ENCODE measurements at regions not wholly inside any gene's neighbourhood (a gene's known extent, or its start where the extent isn't known, plus 50 kb on each side); places are given as distances from the start of the nearest gene placed in this dataset.

DNA sequence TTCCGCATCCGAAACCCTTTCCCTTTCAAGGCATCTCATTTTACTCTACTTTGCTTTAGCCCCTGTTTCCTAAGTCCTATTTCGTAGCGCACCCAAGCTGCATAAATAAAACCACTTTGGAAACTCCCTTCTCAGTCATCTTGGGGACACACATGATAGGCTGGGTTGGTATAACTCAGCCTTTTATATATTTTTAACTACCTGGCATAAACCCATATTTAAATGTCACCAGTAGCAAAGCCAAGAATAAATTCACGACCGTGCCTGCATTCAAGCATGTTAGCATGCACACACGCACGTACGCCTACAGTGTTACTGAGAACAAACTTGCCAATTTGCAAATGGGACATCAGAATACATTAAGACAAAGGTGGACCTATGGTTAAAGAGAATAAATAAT lies 564.7 kb upstream of the PIK3C3 start:
- Mint-ChIP-seq H3K4me3 (no peak overlapping the region), H3K9me3 (no peaks in the 10 kb centered on the region), H3K4me1 (peaks cover 14% of the 10 kb centered on the region), H3K36me3 (ENCODE audit: low read depth) (no peaks in the 10 kb centered on the region), H3K27ac (no peak overlapping the region), H3K27me3 (ENCODE audit: insufficient read depth, low read depth, poor library complexity) (peaks cover 3% of the 10 kb centered on the region)
- Histone ChIP-seq H3K9me2 (ENCODE audit: insufficient read depth) (peaks cover 6% of the 10 kb centered on the region; the same call in 1 of the 2 replicates), H3K27ac (ENCODE audit: low read depth) (no peak overlapping the region), H3K4me2 (no peak overlapping the region), H3K27me3 (ENCODE audit: insufficient read depth) (no peaks in the 10 kb centered on the region), H3F3A (replicated peaks; ENCODE audit: low read depth) (no peaks in the 10 kb centered on the region), H4K20me1 (replicated peaks; ENCODE audit: insufficient read depth) (no peaks in the 10 kb centered on the region), H3K79me2 (replicated peaks; ENCODE audit: insufficient read depth) (no peaks in the 10 kb centered on the region), H3K36me3 (ENCODE audit: insufficient read depth) (no peaks in the 10 kb centered on the region), H3K4me1 (ENCODE audit: insufficient read depth) (peaks cover 14% of the 10 kb centered on the region), H3K4me3 (no peak overlapping the region), H2AFZ (no peak overlapping the region)
- DNase-seq (ENCODE audit: low spot score): no peak
- ATAC-seq: no peak
- TF ChIP-seq, protein P1, sequence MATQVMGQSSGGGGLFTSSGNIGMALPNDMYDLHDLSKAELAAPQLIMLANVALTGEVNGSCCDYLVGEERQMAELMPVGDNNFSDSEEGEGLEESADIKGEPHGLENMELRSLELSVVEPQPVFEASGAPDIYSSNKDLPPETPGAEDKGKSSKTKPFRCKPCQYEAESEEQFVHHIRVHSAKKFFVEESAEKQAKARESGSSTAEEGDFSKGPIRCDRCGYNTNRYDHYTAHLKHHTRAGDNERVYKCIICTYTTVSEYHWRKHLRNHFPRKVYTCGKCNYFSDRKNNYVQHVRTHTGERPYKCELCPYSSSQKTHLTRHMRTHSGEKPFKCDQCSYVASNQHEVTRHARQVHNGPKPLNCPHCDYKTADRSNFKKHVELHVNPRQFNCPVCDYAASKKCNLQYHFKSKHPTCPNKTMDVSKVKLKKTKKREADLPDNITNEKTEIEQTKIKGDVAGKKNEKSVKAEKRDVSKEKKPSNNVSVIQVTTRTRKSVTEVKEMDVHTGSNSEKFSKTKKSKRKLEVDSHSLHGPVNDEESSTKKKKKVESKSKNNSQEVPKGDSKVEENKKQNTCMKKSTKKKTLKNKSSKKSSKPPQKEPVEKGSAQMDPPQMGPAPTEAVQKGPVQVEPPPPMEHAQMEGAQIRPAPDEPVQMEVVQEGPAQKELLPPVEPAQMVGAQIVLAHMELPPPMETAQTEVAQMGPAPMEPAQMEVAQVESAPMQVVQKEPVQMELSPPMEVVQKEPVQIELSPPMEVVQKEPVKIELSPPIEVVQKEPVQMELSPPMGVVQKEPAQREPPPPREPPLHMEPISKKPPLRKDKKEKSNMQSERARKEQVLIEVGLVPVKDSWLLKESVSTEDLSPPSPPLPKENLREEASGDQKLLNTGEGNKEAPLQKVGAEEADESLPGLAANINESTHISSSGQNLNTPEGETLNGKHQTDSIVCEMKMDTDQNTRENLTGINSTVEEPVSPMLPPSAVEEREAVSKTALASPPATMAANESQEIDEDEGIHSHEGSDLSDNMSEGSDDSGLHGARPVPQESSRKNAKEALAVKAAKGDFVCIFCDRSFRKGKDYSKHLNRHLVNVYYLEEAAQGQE (IDR thresholded peaks at IDR 0.05; ENCODE audit: unreplicated experiment): no peak
- TF ChIP-seq JUNB (IDR thresholded peaks at IDR 0.05; ENCODE audit: unreplicated experiment): no peak

DNA sequence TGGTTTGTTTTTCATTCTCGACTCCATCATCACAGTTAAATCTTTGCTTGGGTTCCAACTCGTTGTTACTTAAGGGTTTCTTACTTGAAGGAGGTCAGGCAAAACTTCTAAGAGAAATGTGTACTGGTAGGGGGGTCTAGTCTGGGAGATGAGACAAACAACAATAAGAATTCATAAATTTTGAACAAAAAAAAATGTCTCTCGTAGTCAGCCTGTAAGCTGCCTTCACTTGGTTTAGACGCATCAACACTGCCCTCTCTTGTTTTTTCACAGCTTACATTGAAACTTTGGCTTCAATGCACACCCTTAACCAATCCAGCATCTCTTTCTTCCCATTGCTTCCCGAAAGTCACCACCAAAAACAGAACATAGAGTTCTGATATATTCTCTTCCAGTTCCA lies 576.4 kb upstream of the PIK3C3 start:
- Mint-ChIP-seq H3K9me3 (no peaks in the 10 kb centered on the region; the same call in 2 of the 3 replicates), H3K4me1 (peaks cover 5% of the 10 kb centered on the region; the same call in 2 of the 3 replicates), H3K4me3 (no peak overlapping the region), H3K27me3 (ENCODE audit: insufficient read depth, low read depth, poor library complexity) (no peaks in the 10 kb centered on the region), H3K36me3 (ENCODE audit: low read depth) (peaks cover 7% of the 10 kb centered on the region; the same call in 2 of the 3 replicates), H3K27ac (no peak overlapping the region)
- DNase-seq (ENCODE audit: low spot score): peak; percentile 60
- no peaks in the 10 kb centered on the region for H3K36me3 ChIP-seq (ENCODE audit: insufficient read depth)
- H2AFZ ChIP-seq: no peak overlapping the region
- no peak overlapping the region for H3K4me2 ChIP-seq
- H3K9me2 ChIP-seq (ENCODE audit: insufficient read depth): no peaks in the 10 kb centered on the region; the same call in none of the 2 replicates
- H3K79me2 ChIP-seq (replicated peaks; ENCODE audit: insufficient read depth): no peaks in the 10 kb centered on the region
- no peaks in the 10 kb centered on the region for H4K20me1 ChIP-seq (replicated peaks; ENCODE audit: insufficient read depth)
- peak; percentile 79 for ATAC-seq
- H3K4me3 ChIP-seq: no peak overlapping the region
- TF ChIP-seq, protein P2, sequence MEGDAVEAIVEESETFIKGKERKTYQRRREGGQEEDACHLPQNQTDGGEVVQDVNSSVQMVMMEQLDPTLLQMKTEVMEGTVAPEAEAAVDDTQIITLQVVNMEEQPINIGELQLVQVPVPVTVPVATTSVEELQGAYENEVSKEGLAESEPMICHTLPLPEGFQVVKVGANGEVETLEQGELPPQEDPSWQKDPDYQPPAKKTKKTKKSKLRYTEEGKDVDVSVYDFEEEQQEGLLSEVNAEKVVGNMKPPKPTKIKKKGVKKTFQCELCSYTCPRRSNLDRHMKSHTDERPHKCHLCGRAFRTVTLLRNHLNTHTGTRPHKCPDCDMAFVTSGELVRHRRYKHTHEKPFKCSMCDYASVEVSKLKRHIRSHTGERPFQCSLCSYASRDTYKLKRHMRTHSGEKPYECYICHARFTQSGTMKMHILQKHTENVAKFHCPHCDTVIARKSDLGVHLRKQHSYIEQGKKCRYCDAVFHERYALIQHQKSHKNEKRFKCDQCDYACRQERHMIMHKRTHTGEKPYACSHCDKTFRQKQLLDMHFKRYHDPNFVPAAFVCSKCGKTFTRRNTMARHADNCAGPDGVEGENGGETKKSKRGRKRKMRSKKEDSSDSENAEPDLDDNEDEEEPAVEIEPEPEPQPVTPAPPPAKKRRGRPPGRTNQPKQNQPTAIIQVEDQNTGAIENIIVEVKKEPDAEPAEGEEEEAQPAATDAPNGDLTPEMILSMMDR (conservative IDR thresholded peaks at IDR 0.05; ENCODE audit: low read depth in 2 of 2): peak; percentile 61 to 76
- TF ChIP-seq ZNF114 (CRISPR knock-in tag; IDR thresholded peaks at IDR 0.05): no peak
- peaks cover 4% of the 10 kb centered on the region for H3K4me1 ChIP-seq (ENCODE audit: insufficient read depth)
- no peaks in the 10 kb centered on the region for H3F3A ChIP-seq (replicated peaks; ENCODE audit: low read depth)
- no peaks in the 10 kb centered on the region for H3K27me3 ChIP-seq (ENCODE audit: insufficient read depth)
- H3K27ac ChIP-seq (ENCODE audit: low read depth): no peak overlapping the region

DNA sequence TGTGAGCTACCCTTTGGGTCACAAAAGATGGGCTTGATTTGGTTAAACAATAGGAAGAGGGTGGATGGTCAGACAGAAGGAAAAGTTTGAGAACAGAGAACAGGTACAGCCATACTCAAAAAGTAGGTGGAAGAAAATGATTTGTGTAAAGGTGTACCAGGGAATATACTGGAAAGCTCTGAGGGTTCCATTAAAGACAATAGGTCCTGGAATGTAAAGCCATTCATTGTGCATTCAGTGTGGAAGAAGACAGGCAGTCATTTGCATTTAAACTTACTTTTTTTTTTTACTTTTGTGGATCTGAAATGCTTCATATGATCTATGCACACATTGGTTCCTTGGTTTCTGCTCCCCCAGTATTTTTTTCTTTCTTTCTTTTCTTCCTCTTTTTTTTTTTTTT lies 581.4 kb upstream of the PIK3C3 start:
- no peak overlapping the region for H3K4me3 ChIP-seq
- H3K36me3 ChIP-seq (ENCODE audit: insufficient read depth): no peaks in the 10 kb centered on the region
- H3K79me2 ChIP-seq (replicated peaks; ENCODE audit: insufficient read depth): no peaks in the 10 kb centered on the region
- no peaks in the 10 kb centered on the region for H3K27me3 Mint-ChIP-seq (ENCODE audit: insufficient read depth, low read depth, poor library complexity)
- ATAC-seq: no peak; the same call in 1 of the 3 replicates
- H3K27me3 ChIP-seq (ENCODE audit: insufficient read depth): no peaks in the 10 kb centered on the region
- no peaks in the 10 kb centered on the region for H4K20me1 ChIP-seq (replicated peaks; ENCODE audit: insufficient read depth)
- H2AFZ ChIP-seq: no peak overlapping the region
- H3K36me3 Mint-ChIP-seq (ENCODE audit: low read depth): peaks cover 7% of the 10 kb centered on the region; the same call in 2 of the 3 replicates
- H3K27ac ChIP-seq (ENCODE audit: low read depth): no peak overlapping the region
- no peaks in the 10 kb centered on the region for H3K9me2 ChIP-seq (ENCODE audit: insufficient read depth)
- peak; percentile 58; the same call in 1 of the 2 replicates for TF ChIP-seq NANOG (IDR thresholded peaks at IDR 0.05; ENCODE audit: borderline replicate concordance)
- no peak for TF ChIP-seq JUNB (IDR thresholded peaks at IDR 0.05; ENCODE audit: unreplicated experiment)
- no peak overlapping the region; the same call in 1 of the 2 replicates for H3K27ac Mint-ChIP-seq
- no peak overlapping the region for H3K4me3 Mint-ChIP-seq
- H3K4me1 Mint-ChIP-seq: peaks cover 24% of the 10 kb centered on the region
- 0 out of 2 replicates have a peak overlapping the region, but pooled peaks have one; percentile 22 for H3K4me2 ChIP-seq
- no peaks in the 10 kb centered on the region; the same call in 2 of the 3 replicates for H3K9me3 Mint-ChIP-seq
- peaks cover 24% of the 10 kb centered on the region for H3K4me1 ChIP-seq (ENCODE audit: insufficient read depth)
- H3F3A ChIP-seq (replicated peaks; ENCODE audit: low read depth): no peaks in the 10 kb centered on the region
- DNase-seq (ENCODE audit: low spot score): peak; percentile 20

Measured in GM23338 (cell line).